Activated T-cell treated with anti-CD3 and anti-CD28 coated beads, Interleukin-2, amount 50 U/mL, for 72 hours (primary cell): ENCODE measurements at regions not wholly inside any gene's neighbourhood (a gene's known extent, or its start where the extent isn't known, plus 50 kb on each side); places are given as distances from the start of the nearest gene placed in this dataset.

Source experiments
- ATAC-seq, 2 donors: fragments of 150-1000 bp; cut with Tn5 transposase; replicated peaks in 1 of 2; 2 replicates each; pipeline ENCODE4 v1.10.0; 2021; ENCODE audit warnings: moderate library complexity in 2 of 2, mild to moderate bottlenecking in 1 of 2
- DNase-seq, 2 donors: peaks; one replicate each; pipeline ENCODE4 v3.0.0; 2021 to 2022; ENCODE audit warnings: mixed read lengths in 1 of 2
- H3K27ac Mint-ChIP-seq: one replicate; pipeline ENCODE4 v1.8.0; 2022; ENCODE audit warnings: mild to moderate bottlenecking, moderate library complexity, mixed read lengths
- H3K27me3 Mint-ChIP-seq: one replicate; pipeline ENCODE4 v1.8.0; 2022; ENCODE audit warnings: low read depth, mixed read lengths
- H3K36me3 Mint-ChIP-seq, 2 donors: one replicate each; pipeline ENCODE4 v1.8.0; 2022; ENCODE audit warnings: mixed read lengths in 2 of 2, mild to moderate bottlenecking in 1 of 2; ENCODE audit not compliant: insufficient read depth in 2 of 2
- H3K4me1 Mint-ChIP-seq: one replicate; pipeline ENCODE4 v1.8.0; 2022; ENCODE audit warnings: low read depth, mixed read lengths
- H3K4me3 Mint-ChIP-seq, 2 donors: one replicate each; pipeline ENCODE4 v1.8.0; 2022; ENCODE audit warnings: mild to moderate bottlenecking in 2 of 2, mixed read lengths in 2 of 2, moderate library complexity in 2 of 2
- H3K9me3 Mint-ChIP-seq, 2 donors: one replicate each; pipeline ENCODE4 v1.8.0; 2022; ENCODE audit warnings: mixed read lengths in 2 of 2

DNA sequence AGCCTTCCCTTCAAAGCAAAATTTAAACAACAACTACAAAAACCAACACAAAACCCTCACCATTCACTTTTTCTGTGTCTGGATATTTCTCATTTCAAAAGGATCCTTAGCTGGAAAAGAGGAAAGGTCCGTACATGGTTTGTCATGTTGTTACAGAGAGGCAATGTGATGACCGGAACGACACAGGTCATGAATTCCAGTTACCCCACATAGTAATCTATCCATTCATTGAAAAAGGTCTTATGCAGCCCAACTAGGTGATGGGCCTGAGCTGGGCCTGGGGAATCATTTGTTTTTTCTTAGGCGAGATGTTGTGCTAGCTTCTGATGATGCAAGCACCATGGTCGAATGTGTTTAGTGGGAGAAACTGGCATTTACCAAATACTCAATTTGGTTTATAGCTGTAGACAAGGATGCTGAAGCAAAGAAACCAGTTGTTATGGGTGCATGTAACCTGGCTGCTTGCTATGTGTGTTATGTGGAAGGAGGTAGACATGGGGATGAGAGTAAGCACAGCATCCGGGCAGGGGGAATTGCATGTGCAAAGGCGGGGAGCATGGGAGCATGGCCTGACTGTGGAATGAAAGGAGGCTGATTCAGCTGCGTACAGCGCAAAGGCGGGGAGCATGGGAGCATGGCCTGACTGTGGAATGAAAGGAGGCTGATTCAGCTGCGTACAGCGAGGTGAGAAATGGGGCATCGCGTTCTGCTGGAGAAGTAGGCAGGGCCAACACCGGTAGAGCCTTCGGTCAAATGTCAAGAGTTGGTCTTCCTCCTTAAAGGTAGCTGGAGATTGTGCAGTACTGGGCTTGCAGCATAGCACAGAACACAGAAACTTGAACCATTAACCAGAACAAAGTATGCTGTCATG, 269.7 kb upstream of the MAF start:
- Mint-ChIP-seq H3K36me3 (no peaks in the 10 kb centered on the region), H3K4me3 (no peak overlapping the region), H3K4me1 (no peaks in the 10 kb centered on the region), H3K27ac (no peak overlapping the region), H3K9me3 (no peaks in the 10 kb centered on the region), H3K27me3 (no peaks in the 10 kb centered on the region)
- ATAC-seq = no peak
- no peak for DNase-seq

GRCh38 chr16:79869304-79870015, 268.9 kb upstream of the MAF start:
- ATAC-seq (no peak), DNase-seq (no peak)
- H3K27ac Mint-ChIP-seq = no peak overlapping the region
- H3K4me1 Mint-ChIP-seq = no peaks in the 10 kb centered on the region
- H3K4me3 Mint-ChIP-seq = no peak overlapping the region
- no peaks in the 10 kb centered on the region for H3K36me3 Mint-ChIP-seq
- no peaks in the 10 kb centered on the region for H3K27me3 Mint-ChIP-seq
- no peaks in the 10 kb centered on the region for H3K9me3 Mint-ChIP-seq

GRCh38 chr16:79868841-79869240, 268.3 kb upstream of the MAF start:
- no peak overlapping the region for H3K4me3 Mint-ChIP-seq
- no peak for DNase-seq

GRCh38 chr16:79867425-79867997, 267.0 kb upstream of the MAF start:
- Mint-ChIP-seq H3K4me1 (no peaks in the 10 kb centered on the region), H3K27me3 (no peaks in the 10 kb centered on the region), H3K9me3 (no peaks in the 10 kb centered on the region), H3K4me3 (no peak overlapping the region), H3K27ac (no peak overlapping the region), H3K36me3 (no peaks in the 10 kb centered on the region)
- DNase-seq = no peak
- no peak for ATAC-seq

More at GRCh38 chr16:79868841-79869240, 268.3 kb upstream of the MAF start:
- Mint-ChIP-seq H3K36me3 (no peaks in the 10 kb centered on the region), H3K9me3 (no peaks in the 10 kb centered on the region), H3K27me3 (no peaks in the 10 kb centered on the region), H3K27ac (no peak overlapping the region), H3K4me1 (no peaks in the 10 kb centered on the region)
- ATAC-seq = no peak

GRCh38 chr16:79865918-79866317, 265.4 kb upstream of the MAF start:
- H3K36me3 Mint-ChIP-seq = no peaks in the 10 kb centered on the region
- H3K9me3 Mint-ChIP-seq = no peaks in the 10 kb centered on the region
- no peaks in the 10 kb centered on the region for H3K4me1 Mint-ChIP-seq
- H3K27me3 Mint-ChIP-seq = no peaks in the 10 kb centered on the region
- DNase-seq = no peak
- ATAC-seq = no peak
- H3K4me3 Mint-ChIP-seq = no peak overlapping the region
- H3K27ac Mint-ChIP-seq = no peak overlapping the region

- H3K27me3 Mint-ChIP-seq = no peaks in the 10 kb centered on the region
- no peaks in the 10 kb centered on the region for H3K36me3 Mint-ChIP-seq
- H3K4me1 Mint-ChIP-seq = no peaks in the 10 kb centered on the region
- no peak overlapping the region for H3K4me3 Mint-ChIP-seq
- no peak for DNase-seq
- ATAC-seq = no peak
- H3K27ac Mint-ChIP-seq = no peak overlapping the region
- H3K9me3 Mint-ChIP-seq = no peaks in the 10 kb centered on the region
Observed at GRCh38 chr16:79864781-79865391, 264.3 kb upstream of the MAF start.

- Mint-ChIP-seq H3K27me3 (no peaks in the 10 kb centered on the region), H3K4me3 (no peak overlapping the region), H3K36me3 (no peaks in the 10 kb centered on the region), H3K4me1 (no peaks in the 10 kb centered on the region), H3K9me3 (no peaks in the 10 kb centered on the region), H3K27ac (no peak overlapping the region)
- no peak for ATAC-seq
- DNase-seq = no peak
Observed at GRCh38 chr16:79864032-79864780, 263.7 kb upstream of the MAF start.

DNA sequence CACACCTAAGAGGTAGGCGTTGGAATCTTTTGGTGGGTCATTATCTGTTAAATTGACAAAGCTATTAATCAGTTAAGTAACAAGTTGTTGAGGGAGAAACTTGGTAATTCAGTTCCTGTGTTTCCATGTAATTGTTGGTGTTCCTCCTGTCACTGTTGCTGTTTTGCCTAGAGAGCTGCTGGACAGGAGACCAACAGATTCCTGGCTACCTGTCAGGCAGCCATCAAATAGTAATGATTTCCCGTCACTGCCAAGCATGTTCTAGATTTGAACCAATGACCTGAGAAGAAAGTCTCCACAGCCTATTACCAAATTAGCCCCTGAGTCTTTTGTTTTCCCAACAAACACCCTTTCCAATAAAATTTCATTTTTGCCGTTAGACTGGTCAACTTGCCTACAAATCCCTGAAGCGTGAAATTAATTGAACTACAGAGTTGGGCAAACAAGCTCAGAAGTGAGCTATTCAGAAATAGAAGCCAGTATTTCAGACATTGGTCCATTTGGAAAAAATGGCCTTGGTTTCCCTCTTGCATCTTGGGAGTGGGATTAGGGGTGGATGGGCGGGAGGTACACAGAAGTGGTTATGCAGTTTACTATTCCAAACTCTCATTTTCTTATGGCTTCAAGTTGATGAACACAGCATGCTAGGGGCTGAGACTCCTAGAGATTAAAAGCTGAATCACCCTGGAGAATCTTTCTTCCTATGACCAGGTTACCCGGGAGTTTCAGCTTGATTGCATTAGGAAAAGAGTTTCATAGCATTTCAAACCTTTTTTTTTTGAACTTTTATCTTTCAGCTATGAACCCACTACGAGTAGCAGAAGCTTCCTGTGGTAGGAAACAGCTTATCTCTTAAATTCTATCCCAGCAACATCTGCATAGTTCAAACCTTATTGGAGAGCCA, 262.8 kb upstream of the MAF start:
- H3K27ac Mint-ChIP-seq = no peak overlapping the region
- no peaks in the 10 kb centered on the region for H3K36me3 Mint-ChIP-seq
- H3K4me3 Mint-ChIP-seq = no peak overlapping the region
- H3K4me1 Mint-ChIP-seq = no peaks in the 10 kb centered on the region
- no peak for DNase-seq
- ATAC-seq = no peak
- no peaks in the 10 kb centered on the region for H3K9me3 Mint-ChIP-seq
- peaks cover 4% of the 10 kb centered on the region for H3K27me3 Mint-ChIP-seq

DNA sequence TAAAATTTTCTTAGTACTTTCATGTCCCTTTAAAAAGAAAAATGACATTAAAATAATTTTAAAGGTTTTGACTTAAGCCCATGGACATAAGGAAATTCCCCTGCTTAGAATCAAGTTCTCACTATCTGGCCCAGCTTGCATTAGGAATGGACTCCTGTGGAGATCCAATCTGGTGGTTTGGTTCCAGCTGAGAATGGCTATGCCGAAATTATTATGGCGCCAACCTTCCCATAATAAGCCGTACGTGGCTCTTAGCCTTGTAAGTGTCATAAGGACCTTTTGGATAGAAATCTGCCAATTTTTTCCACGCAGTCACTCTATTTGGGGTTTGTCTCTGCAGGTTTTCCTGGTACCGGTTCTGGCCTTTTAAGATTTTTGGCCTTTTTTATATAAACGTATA, 262.1 kb upstream of the MAF start:
- H3K4me3 Mint-ChIP-seq = no peak overlapping the region
- DNase-seq = no peak
- H3K27me3 Mint-ChIP-seq = peaks cover 4% of the 10 kb centered on the region
- H3K27ac Mint-ChIP-seq = no peak overlapping the region
- no peak for ATAC-seq
- no peaks in the 10 kb centered on the region for H3K9me3 Mint-ChIP-seq
- no peaks in the 10 kb centered on the region for H3K4me1 Mint-ChIP-seq
- no peaks in the 10 kb centered on the region for H3K36me3 Mint-ChIP-seq

- no peak for ATAC-seq
- Mint-ChIP-seq H3K27me3 (peaks cover 11% of the 10 kb centered on the region), H3K36me3 (peaks cover 5 to 14% of the 10 kb centered on the region in 2 donors), H3K4me3 (no peak overlapping the region), H3K27ac (no peak overlapping the region), H3K4me1 (no peaks in the 10 kb centered on the region), H3K9me3 (peaks cover 14 to 17% of the 10 kb centered on the region in 2 donors)
- DNase-seq = no peak
Observed at GRCh38 chr16:79856581-79856980, 256.0 kb upstream of the MAF start.

DNA sequence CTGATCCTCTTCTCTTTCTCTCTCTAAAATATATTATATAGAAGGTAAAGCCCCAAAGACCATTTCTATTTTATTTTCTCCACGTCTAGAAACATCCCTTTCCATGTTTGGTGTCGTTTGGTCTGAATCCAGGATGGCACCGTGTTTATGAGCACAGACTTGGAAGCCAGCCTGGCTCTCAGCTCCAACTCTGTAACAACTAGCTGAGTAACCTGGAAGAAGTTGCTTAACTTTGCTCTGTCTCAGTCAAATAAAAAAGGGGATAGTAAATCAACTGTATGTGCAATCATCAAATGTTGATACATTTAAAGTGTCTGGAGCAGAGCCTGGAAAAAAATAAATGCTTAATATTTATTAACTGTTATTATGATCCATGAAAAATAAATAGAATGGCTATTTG, 249.8 kb upstream of the MAF start:
- Mint-ChIP-seq H3K27ac (no peak overlapping the region), H3K4me1 (peaks cover 13% of the 10 kb centered on the region), H3K36me3 (peaks cover 5 to 9% of the 10 kb centered on the region in 2 donors), H3K9me3 (peaks cover 12 to 13% of the 10 kb centered on the region in 2 donors), H3K27me3 (peaks cover 13% of the 10 kb centered on the region), H3K4me3 (no peak overlapping the region)
- no peak for ATAC-seq
- no peak for DNase-seq

DNA sequence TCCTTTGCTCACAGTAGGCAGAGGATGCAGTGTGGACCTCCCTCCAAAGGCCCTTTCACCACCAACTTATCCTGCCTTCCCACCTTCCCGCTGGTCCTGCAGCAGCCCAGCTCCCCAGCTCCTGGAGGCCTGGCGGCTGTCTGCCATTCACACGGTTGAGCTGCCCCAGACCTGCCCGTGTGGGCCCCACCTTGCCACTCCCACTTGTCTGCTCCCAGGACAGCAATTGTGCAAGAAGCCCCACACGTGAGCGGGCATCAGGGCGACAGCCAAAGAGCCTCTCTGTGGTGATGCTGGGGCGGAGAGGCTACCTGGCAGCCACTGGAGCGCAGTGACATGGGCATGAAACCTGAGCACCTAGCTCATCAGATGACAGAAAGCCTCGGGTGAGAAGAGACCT, 248.6 kb upstream of the MAF start:
- peaks cover 25% of the 10 kb centered on the region for H3K4me1 Mint-ChIP-seq
- DNase-seq = no peak
- H3K27ac Mint-ChIP-seq = no peak overlapping the region
- no peak overlapping the region for H3K4me3 Mint-ChIP-seq
- H3K27me3 Mint-ChIP-seq = peaks cover 6% of the 10 kb centered on the region
- H3K36me3 Mint-ChIP-seq = peaks cover 0 to 2% of the 10 kb centered on the region in 2 donors
- peaks cover 5% of the 10 kb centered on the region in 2 donors for H3K9me3 Mint-ChIP-seq
- no peak for ATAC-seq
